K562 (cell line): ENCODE measurements at regions not wholly inside any gene's neighbourhood (a gene's known extent, or its start where the extent isn't known, plus 50 kb on each side); places are given as distances from the start of the nearest gene placed in this dataset.

ENCODE experiments used
- ATAC-seq: fragments of 200-7000 bp; cut with Tn5 transposase; 3 replicates; pipeline ENCODE4 v1.9.1; 2020; ENCODE audit warnings: moderate library complexity
- BruUV-seq: library from RNA; stranded (reverse); fragments of 400-500 nt; replicated peaks from 2 replicates; lab custom pipeline; 2021; lab: Mats Ljungman, UMichigan
- CTCF ChIA-PET: fragments of 300-600 bp; formaldehyde crosslinking; extraction: SDS; loops from one replicate; lab custom pipeline; 2021; ENCODE audit warnings: low intra/inter-chr PET ratio; lab: Yijun Ruan, JAX
- POLR2A ChIA-PET: fragments of 300-600, 350-650 bp; sonication (Branson Sonifier 250); formaldehyde crosslinking; extraction: SDS; loops from one replicate; lab custom pipeline; 2021; ENCODE audit warnings: antibody characterized with exemption, inconsistent platforms; lab: Yijun Ruan, JAX
- DNase-seq, 4 experiments: peaks; one replicate each; pipeline versions ENCODE4 v3.0.0 to v3.0.0-alpha.2; 2011 to 2018; ENCODE audit warnings: low spot score in 3 of 4, mixed read lengths in 3 of 4; ENCODE audit errors: extremely low read depth in 1 of 4
- FAIRE-seq: peaks from 2 replicates; lab custom pipeline; 2011; peaks lifted over from hg19 to GRCh38; lab: Jason Lieb, UNC
- H2AFZ ChIP-seq: 2 replicates; pipeline ENCODE4 v1.6.0; 2011; ENCODE audit warnings: low read depth, low read length, control low read depth, inconsistent platforms
- H3K27ac ChIP-seq: fragments of 200-600 bp; 3 replicates; pipeline ENCODE4 v1.8.0; 2011; ENCODE audit warnings: low read depth, mild to moderate bottlenecking, control low read depth, inconsistent platforms, low read length, moderate library complexity, mixed read lengths; ENCODE audit errors: extremely low read depth
- H3K27me3 ChIP-seq, 2 experiments: fragments of 300-600 bp in 1 of 2; 2 replicates in 1 of 2; 3 replicates in 1 of 2; pipeline versions ENCODE4 v1.6.0 to v1.8.0; 2011; ENCODE audit warnings: inconsistent platforms in 2 of 2, low read length in 2 of 2, mild to moderate bottlenecking in 1 of 2, mixed read lengths in 1 of 2, moderate library complexity in 1 of 2; ENCODE audit not compliant: control insufficient read depth in 2 of 2, insufficient read depth in 2 of 2
- H3K36me3 ChIP-seq: fragments of 300-600 bp; 3 replicates; pipeline ENCODE4 v1.8.0; 2011; ENCODE audit warnings: mild to moderate bottlenecking, low read length, inconsistent platforms; ENCODE audit not compliant: control insufficient read depth, insufficient read depth
- H3K4me1 ChIP-seq, 2 experiments: fragments of 200-600 bp in 1 of 2; replicated peaks in 1 of 2; 2 replicates in 1 of 2; 3 replicates in 1 of 2; pipeline versions ENCODE4 v1.5.1 to v1.8.0; 2011; ENCODE audit warnings: inconsistent platforms in 2 of 2, low read length in 2 of 2, mild to moderate bottlenecking in 1 of 2, mixed read lengths in 1 of 2, moderate library complexity in 1 of 2; ENCODE audit not compliant: control insufficient read depth in 2 of 2, insufficient read depth in 2 of 2
- H3K4me2 ChIP-seq: 2 replicates; pipeline ENCODE4 v1.6.1; 2011; ENCODE audit warnings: low read length, control low read depth, inconsistent platforms, mixed read lengths; ENCODE audit not compliant: insufficient read depth
- H3K4me3 ChIP-seq: fragments of 200-600 bp; sonication (generic), shearing (Covaris generic); 2 replicates; pipeline ENCODE4 v1.5.1; 2016; ENCODE audit warnings: control low read depth, inconsistent platforms
- H3K79me2 ChIP-seq: fragments of 200-600 bp; 3 replicates; pipeline ENCODE4 v1.8.0; 2011; ENCODE audit warnings: low read length, inconsistent platforms; ENCODE audit not compliant: control insufficient read depth, insufficient read depth
- H3K9ac ChIP-seq, 2 experiments: 2 replicates each; pipeline versions ENCODE4 v1.6.0 to v1.6.1; 2011; ENCODE audit warnings: low read depth in 2 of 2, low read length in 2 of 2, control low read depth in 1 of 2, inconsistent platforms in 1 of 2, mild to moderate bottlenecking in 1 of 2, mixed read lengths in 1 of 2; ENCODE audit not compliant: insufficient read depth in 1 of 2
- H3K9me1 ChIP-seq: one replicate; pipeline ENCODE4 v1.6.0; 2011; ENCODE audit warnings: inconsistent platforms, mild to moderate bottlenecking, low read length, moderate library complexity; ENCODE audit not compliant: control insufficient read depth, insufficient read depth
- H3K9me3 ChIP-seq: replicated peaks from 2 replicates; pipeline ENCODE4 v1.5.1; 2011; ENCODE audit warnings: low read depth, low read length, inconsistent platforms; ENCODE audit not compliant: control insufficient read depth, insufficient read depth
- H4K20me1 ChIP-seq: replicated peaks from 2 replicates; pipeline ENCODE4 v1.6.1; 2011; ENCODE audit warnings: low read length, inconsistent platforms, mixed read lengths; ENCODE audit not compliant: control insufficient read depth, insufficient read depth
- ATF3 ChIP-seq, 2 experiments: fragments of 450-650 bp in 1 of 2; sonication (generic) in 1 of 2; formaldehyde crosslinking in 1 of 2; IDR thresholded peaks in 1 of 2; conservative IDR thresholded peaks in 1 of 2; 2 replicates each; pipeline versions ENCODE4 v1.6.1 to v1.8.1; 2016 to 2023; ENCODE audit warnings: mild to moderate bottlenecking in 2 of 2, moderate library complexity in 2 of 2, inconsistent platforms in 1 of 2, missing genetic modification reagents in 1 of 2
- JUND ChIP-seq, 2 experiments: IDR thresholded peaks; 2 replicates in 1 of 2; 3 replicates in 1 of 2; pipeline ENCODE4 v1.6.1; 2011; ENCODE audit warnings: borderline replicate concordance in 2 of 2, low read depth in 2 of 2, low read length in 2 of 2, improper control_type of control experiment in 1 of 2, missing biosample characterization in 1 of 2, missing genetic modification characterization in 1 of 2, missing genetic modification reagents in 1 of 2
- KAT7 ChIP-seq: sonication (generic); formaldehyde crosslinking; IDR thresholded peaks from 2 replicates; pipeline ENCODE4 v1.8.0; 2022; ENCODE audit warnings: missing genetic modification reagents, mild to moderate bottlenecking, borderline replicate concordance
- KAT8 ChIP-seq: fragments of 450-650 bp; IDR thresholded peaks from 2 replicates; pipeline ENCODE4 v1.6.1; 2016; ENCODE audit warnings: low read depth, mild to moderate bottlenecking
- MGA ChIP-seq: fragments of 450-650 bp; IDR thresholded peaks from 2 replicates; pipeline ENCODE4 v1.6.1; 2016; ENCODE audit warnings: mild to moderate bottlenecking, moderate library complexity
- ZNF384 ChIP-seq: IDR thresholded peaks from 2 replicates; pipeline ENCODE4 v1.6.1; 2012; ENCODE audit warnings: low read depth, low read length, improper control_type of control experiment
- WGBS: fragments of 100-300 bp; shearing (Covaris generic); methylation state at CpG from one replicate; pipeline ENCODE4 v1.1.6; 2016; ENCODE audit warnings: low coverage, mixed read lengths; ENCODE audit not compliant: insufficient coverage; ENCODE audit errors: missing lambda C conversion rate; 5-methylcytosine and 5-hydroxymethylcytosine counted together
- in situ Hi-C: fragments of 300-500 bp; cut with MboI; formaldehyde crosslinking; loops from 4 replicates; pipeline ENCODE4 v1.15.0; 2018; ENCODE audit warnings: inconsistent platforms, mixed read lengths
- intact Hi-C: fragments of 100-400 bp; cut with micrococcal nuclease; formaldehyde crosslinking; loops from 2 replicates; pipeline ENCODE4 v1.14.2; 2022

- in situ Hi-C loops: no loop called here
- Histone ChIP-seq H3K9me1 (no peaks in the 10 kb centered on the region), H3K4me2 (peak overlapping the region; percentile 40; the same call in 1 of the 2 replicates), H3K79me2 (peaks cover 75% of the 10 kb centered on the region), H3K27ac (peak overlapping the region; percentile 79), H3K36me3 (peaks cover 21% of the 10 kb centered on the region; the same call in 2 of the 3 replicates), H3K9me3 (no peaks in the 10 kb centered on the region), H2AFZ (0 out of 2 replicates have a peak overlapping the region, but pooled peaks have one; percentile 37), H3K4me1 (peaks cover 14 to 38% of the 10 kb centered on the region in 2 experiments), H4K20me1 (no peaks in the 10 kb centered on the region), H3K4me3 (no peak overlapping the region), H3K27me3 (no peaks in the 10 kb centered on the region), H3K9ac (peak overlapping the region in 1 of 2 experiments; percentile 74; a peak in 2 of 4 replicates)
- no TSS peak for BruUV-seq
- POLR2A ChIA-PET: interaction anchor here (8.3 to 11.9 kb wide), 3 partner anchors 11 to 45 kb away, joined by 73 to 323 read pairs (median 157); a partner anchor contains a TSS
- 19% methylated on average over 2 of the region's 2 CpGs for WGBS
- CTCF ChIA-PET: no interaction called here
- no peak for DNase-seq
- intact Hi-C loops: loop anchor here (5.0 kb wide), 1 partner anchor 103 kb away; no protein-coding TSS in a partner anchor
- no peak for ATAC-seq
- FAIRE-seq: no peak
- TF ChIP-seq KAT8: 0 out of 2 replicates have a peak, but pooled peaks have one; percentile 10
- 0 out of 2 replicates have a peak, but pooled peaks have one; percentile 8 for TF ChIP-seq JUND (IDR thresholded peaks at IDR 0.05; ENCODE audit: borderline replicate concordance, low read depth, low read length)
- no peak for TF ChIP-seq JUND (tag; IDR thresholded peaks at IDR 0.05; ENCODE audit: borderline replicate concordance, low read depth, low read length)
- TF ChIP-seq KAT7 (CRISPR knock-in tag): 0 out of 2 replicates have a peak, but pooled peaks have one; percentile 13
- TF ChIP-seq MGA: 0 out of 2 replicates have a peak, but pooled peaks have one; percentile 14
- 0 out of 2 replicates have a peak, but pooled peaks have one; percentile 14 for TF ChIP-seq ATF3 (IDR thresholded peaks at IDR 0.05)
- TF ChIP-seq ATF3 (CRISPR knock-in tag; conservative IDR thresholded peaks at IDR 0.05): no peak
- TF ChIP-seq ZNF384: no peak
Measured at GRCh38 chr6:26170181-26170580, 83.0 kb downstream of the HFE start.
